A673 (cell line): ENCODE measurements at regions not wholly inside any gene's neighbourhood (a gene's known extent, or its start where the extent isn't known, plus 50 kb on each side); places are given as distances from the start of the nearest gene placed in this dataset.

ENCODE experiments used
- BruUV-seq: library from RNA; stranded (reverse); fragments of 400-500 nt; replicated peaks from 2 replicates; lab custom pipeline; 2021; lab: Mats Ljungman, UMichigan
- CTCF ChIA-PET: fragments of 300-600 bp; sonication (Branson Sonifier 250); formaldehyde crosslinking; loops from one replicate; lab custom pipeline; 2022; ENCODE audit warnings: antibody characterized with exemption; lab: Charles Lee
- POLR2A ChIA-PET: fragments of 300-600 bp; sonication (Branson Sonifier 250); formaldehyde crosslinking; loops from one replicate; lab custom pipeline; 2022; ENCODE audit warnings: antibody characterized with exemption; ENCODE audit not compliant: low non-redundant PET; lab: Charles Lee
- DNase-seq: peaks from one replicate; pipeline ENCODE4 v3.0.0-alpha.2; 2015; ENCODE audit warnings: low spot score
- H3K27ac ChIP-seq: fragments of 200-600 bp; sonication (generic); 2 replicates; pipeline ENCODE4 v1.5.1; 2016; ENCODE audit warnings: mixed run types, low read depth, mild to moderate bottlenecking, mixed read lengths, antibody characterized with exemption, low read length; ENCODE audit not compliant: poor library complexity, severe bottlenecking
- H3K27me3 ChIP-seq: fragments of 200-600 bp; sonication (generic); replicated peaks from 2 replicates; pipeline ENCODE4 v1.6.1; 2017; ENCODE audit warnings: mixed run types, low read depth, mild to moderate bottlenecking, mixed read lengths, antibody characterized with exemption, low read length; ENCODE audit not compliant: insufficient read depth, poor library complexity
- H3K36me3 ChIP-seq: fragments of 200-600 bp; sonication (generic); 2 replicates; pipeline ENCODE4 v1.6.1; 2016; ENCODE audit warnings: mixed run types, mild to moderate bottlenecking, mixed read lengths, antibody characterized with exemption, low read length; ENCODE audit not compliant: insufficient read depth, poor library complexity, severe bottlenecking
- H3K4me1 ChIP-seq: fragments of 200-600 bp; sonication (generic); 2 replicates; pipeline ENCODE4 v1.6.1; 2017; ENCODE audit warnings: mixed run types, mild to moderate bottlenecking, mixed read lengths, antibody characterized with exemption, low read length; ENCODE audit not compliant: insufficient read depth, poor library complexity, severe bottlenecking
- H3K4me3 ChIP-seq: fragments of 200-600 bp; sonication (generic); 2 replicates; pipeline ENCODE4 v1.5.1; 2016; ENCODE audit warnings: low read depth, mixed run types, mild to moderate bottlenecking, mixed read lengths, low read length; ENCODE audit not compliant: poor library complexity, severe bottlenecking
- H3K9me3 ChIP-seq: fragments of 200-600 bp; sonication (generic); 2 replicates; pipeline ENCODE4 v1.6.1; 2016; ENCODE audit warnings: mixed run types, low read depth, mild to moderate bottlenecking, mixed read lengths, antibody characterized with exemption, low read length; ENCODE audit not compliant: poor library complexity, severe bottlenecking
- CTCF ChIP-seq: fragments of 300-800, 200-600 bp; sonication (generic); conservative IDR thresholded peaks from 2 replicates; pipeline ENCODE4 v1.5.1; 2017; ENCODE audit warnings: low read depth, mild to moderate bottlenecking, antibody characterized with exemption, low read length, moderate library complexity, mixed read lengths
- EZH2 ChIP-seq: fragments of 200-600 bp; sonication (generic); IDR thresholded peaks from 2 replicates; pipeline ENCODE4 v1.6.1; 2017; ENCODE audit warnings: borderline replicate concordance, low read depth, mild to moderate bottlenecking, mixed read lengths, antibody characterized with exemption, low read length; ENCODE audit not compliant: poor library complexity, severe bottlenecking
- intact Hi-C: fragments of 100-400 bp; cut with micrococcal nuclease; formaldehyde crosslinking; loops from one replicate; pipeline ENCODE4 v1.10.0; 2022; ENCODE audit not compliant: unreplicated experiment

- ChIA-PET CTCF (no interaction called here), POLR2A (no interaction called here)
- Histone ChIP-seq H3K9me3 (no peaks in the 10 kb centered on the region), H3K4me3 (no peak overlapping the region), H3K27me3 (no peaks in the 10 kb centered on the region), H3K36me3 (no peaks in the 10 kb centered on the region), H3K4me1 (no peaks in the 10 kb centered on the region), H3K27ac (no peak overlapping the region)
- no peak for DNase-seq
- intact Hi-C loops: no loop called here
- TF ChIP-seq CTCF (no peak), EZH2 (no peak)
- BruUV-seq: no TSS peak
These were observed 476.6 kb upstream of the TMEM132C start for GRCh38 chr12:127790376-127790775.

- H3K4me1 ChIP-seq: no peaks in the 10 kb centered on the region
- H3K4me3 ChIP-seq: no peak overlapping the region
- DNase-seq: no peak
- TF ChIP-seq EZH2 (no peak), CTCF (no peak)
- CTCF ChIA-PET: no interaction called here
- intact Hi-C loops: no loop called here
- no peak overlapping the region for H3K27ac ChIP-seq
- BruUV-seq: no TSS peak
- H3K27me3 ChIP-seq: no peaks in the 10 kb centered on the region
- H3K9me3 ChIP-seq: no peaks in the 10 kb centered on the region
- POLR2A ChIA-PET: no interaction called here
- H3K36me3 ChIP-seq: no peaks in the 10 kb centered on the region
These were observed 475.8 kb upstream of the TMEM132C start for GRCh38 chr12:127791217-127791616.

- Histone ChIP-seq H3K27ac (no peak overlapping the region), H3K27me3 (no peaks in the 10 kb centered on the region), H3K9me3 (no peaks in the 10 kb centered on the region), H3K36me3 (no peaks in the 10 kb centered on the region), H3K4me3 (no peak overlapping the region), H3K4me1 (peaks cover 2% of the 10 kb centered on the region)
- TF ChIP-seq EZH2 (no peak), CTCF (no peak)
- BruUV-seq: no TSS peak
- CTCF ChIA-PET: no interaction called here
- no peak for DNase-seq
- intact Hi-C loops: no loop called here
- POLR2A ChIA-PET: no interaction called here
These were observed 469.1 kb upstream of the TMEM132C start for GRCh38 chr12:127797918-127798317.
